ENCODE measurements at regions not wholly inside any gene's neighbourhood (a gene's known extent, or its start where the extent isn't known, plus 50 kb on each side); places are given as distances from the start of the nearest gene placed in this dataset.

GRCh38 chr1:66444438-66445265 lies 89.3 kb upstream of the SGIP1 start:
- Mint-ChIP-seq H3K36me3 (ENCODE audit: low read depth) (no peaks in the 10 kb centered on the region), H3K4me1 (ENCODE audit: low read depth) (peaks cover 34% of the 10 kb centered on the region), H3K27ac (peak overlapping the region; percentile 96), H3K9me3 (no peaks in the 10 kb centered on the region), H3K4me3 (ENCODE audit: low read depth) (peak overlapping the region; percentile 65), H3K27me3 (ENCODE audit: low read depth) (peaks cover 20% of the 10 kb centered on the region)
- intact Hi-C loops (cut with micrococcal nuclease): loop anchor here (1.0 to 10.0 kb wide), 4 partner anchors 44 to 262 kb away; no protein-coding TSS in a partner anchor
- DNase-seq (ENCODE audit: low spot score): no peak

- peaks cover 28% of the 10 kb centered on the region for H3K4me1 Mint-ChIP-seq (ENCODE audit: low read depth)
- H3K4me3 Mint-ChIP-seq (ENCODE audit: low read depth): peak overlapping the region; percentile 65
- intact Hi-C loops (cut with micrococcal nuclease): loop anchor here (1.0 to 10.0 kb wide), 7 partner anchors 45 to 487 kb away; no protein-coding TSS in a partner anchor
- peak; percentile 42 for DNase-seq (ENCODE audit: low spot score)
- no peaks in the 10 kb centered on the region for H3K9me3 Mint-ChIP-seq
- H3K27me3 Mint-ChIP-seq (ENCODE audit: low read depth): peaks cover 23% of the 10 kb centered on the region
- H3K36me3 Mint-ChIP-seq (ENCODE audit: low read depth): no peaks in the 10 kb centered on the region
- peak overlapping the region; percentile 96 for H3K27ac Mint-ChIP-seq
These were observed 88.3 kb upstream of the SGIP1 start for GRCh38 chr1:66445492-66446181.

- no peaks in the 10 kb centered on the region for H3K9me3 Mint-ChIP-seq
These were observed 87.5 kb upstream of the SGIP1 start for GRCh38 chr1:66446261-66447001.

GRCh38 chr1:66450043-66450514 lies 83.9 kb upstream of the SGIP1 start:
- peaks cover 24% of the 10 kb centered on the region for H3K27me3 Mint-ChIP-seq (ENCODE audit: low read depth)
- no peak for DNase-seq (ENCODE audit: low spot score)
- intact Hi-C loops (cut with micrococcal nuclease): no loop called here
- no peaks in the 10 kb centered on the region for H3K9me3 Mint-ChIP-seq
- H3K4me1 Mint-ChIP-seq (ENCODE audit: low read depth): peaks cover 14% of the 10 kb centered on the region
- H3K4me3 Mint-ChIP-seq (ENCODE audit: low read depth): no peak overlapping the region
- no peaks in the 10 kb centered on the region for H3K36me3 Mint-ChIP-seq (ENCODE audit: low read depth)
- no peak overlapping the region for H3K27ac Mint-ChIP-seq

More at GRCh38 chr1:66446261-66447001, 87.5 kb upstream of the SGIP1 start:
- peak overlapping the region; percentile 1 for H3K4me3 Mint-ChIP-seq (ENCODE audit: low read depth)
- no peaks in the 10 kb centered on the region for H3K36me3 Mint-ChIP-seq (ENCODE audit: low read depth)
- H3K27ac Mint-ChIP-seq: peak overlapping the region; percentile 96
- peaks cover 23% of the 10 kb centered on the region for H3K27me3 Mint-ChIP-seq (ENCODE audit: low read depth)
- H3K4me1 Mint-ChIP-seq (ENCODE audit: low read depth): peaks cover 28% of the 10 kb centered on the region
- DNase-seq (ENCODE audit: low spot score): peak; percentile 12
- intact Hi-C loops (cut with micrococcal nuclease): loop anchor here (1.0 to 10.0 kb wide), 5 partner anchors 112 to 488 kb away; no protein-coding TSS in a partner anchor

- peaks cover 7% of the 10 kb centered on the region for H3K4me1 Mint-ChIP-seq (ENCODE audit: low read depth)
- H3K36me3 Mint-ChIP-seq (ENCODE audit: low read depth): no peaks in the 10 kb centered on the region
- H3K27ac Mint-ChIP-seq: no peak overlapping the region
- peaks cover 26% of the 10 kb centered on the region for H3K27me3 Mint-ChIP-seq (ENCODE audit: low read depth)
- no peak overlapping the region for H3K4me3 Mint-ChIP-seq (ENCODE audit: low read depth)
- no peak for DNase-seq (ENCODE audit: low spot score)
- intact Hi-C loops (cut with micrococcal nuclease): no loop called here
- no peaks in the 10 kb centered on the region for H3K9me3 Mint-ChIP-seq
These were observed 83.1 kb upstream of the SGIP1 start for GRCh38 chr1:66450847-66451246.

GRCh38 chr1:66452162-66452561 lies 81.8 kb upstream of the SGIP1 start:
- Mint-ChIP-seq H3K27ac (no peak overlapping the region), H3K27me3 (ENCODE audit: low read depth) (peaks cover 24% of the 10 kb centered on the region), H3K36me3 (ENCODE audit: low read depth) (no peaks in the 10 kb centered on the region), H3K4me1 (ENCODE audit: low read depth) (no peaks in the 10 kb centered on the region), H3K9me3 (no peaks in the 10 kb centered on the region), H3K4me3 (ENCODE audit: low read depth) (no peak overlapping the region)
- DNase-seq (ENCODE audit: low spot score): no peak
- intact Hi-C loops (cut with micrococcal nuclease): no loop called here

- Mint-ChIP-seq H3K4me3 (ENCODE audit: low read depth) (no peak overlapping the region), H3K4me1 (ENCODE audit: low read depth) (no peaks in the 10 kb centered on the region), H3K27me3 (ENCODE audit: low read depth) (peaks cover 21% of the 10 kb centered on the region), H3K9me3 (no peaks in the 10 kb centered on the region), H3K27ac (no peak overlapping the region), H3K36me3 (ENCODE audit: low read depth) (no peaks in the 10 kb centered on the region)
- no peak for DNase-seq (ENCODE audit: low spot score)
- intact Hi-C loops (cut with micrococcal nuclease): no loop called here
These were observed 81.0 kb upstream of the SGIP1 start for GRCh38 chr1:66452982-66453381.

GRCh38 chr1:66455446-66455845 lies 78.5 kb upstream of the SGIP1 start:
- no peaks in the 10 kb centered on the region for H3K9me3 Mint-ChIP-seq
- H3K27me3 Mint-ChIP-seq (ENCODE audit: low read depth): peaks cover 11% of the 10 kb centered on the region
- no peak for DNase-seq (ENCODE audit: low spot score)
- no peaks in the 10 kb centered on the region for H3K36me3 Mint-ChIP-seq (ENCODE audit: low read depth)
- H3K27ac Mint-ChIP-seq: no peak overlapping the region
- no peaks in the 10 kb centered on the region for H3K4me1 Mint-ChIP-seq (ENCODE audit: low read depth)
- intact Hi-C loops (cut with micrococcal nuclease): no loop called here
- H3K4me3 Mint-ChIP-seq (ENCODE audit: low read depth): no peak overlapping the region

- DNase-seq (ENCODE audit: low spot score): no peak
- H3K36me3 Mint-ChIP-seq (ENCODE audit: low read depth): no peaks in the 10 kb centered on the region
- intact Hi-C loops (cut with micrococcal nuclease): no loop called here
- no peaks in the 10 kb centered on the region for H3K4me1 Mint-ChIP-seq (ENCODE audit: low read depth)
- H3K27me3 Mint-ChIP-seq (ENCODE audit: low read depth): peaks cover 9% of the 10 kb centered on the region
- peaks cover 9% of the 10 kb centered on the region for H3K9me3 Mint-ChIP-seq
- no peak overlapping the region for H3K27ac Mint-ChIP-seq
- H3K4me3 Mint-ChIP-seq (ENCODE audit: low read depth): no peak overlapping the region
These were observed 73.2 kb upstream of the SGIP1 start for GRCh38 chr1:66460776-66461175.

GRCh38 chr1:66462313-66462712 lies 71.6 kb upstream of the SGIP1 start:
- H3K27ac Mint-ChIP-seq: no peak overlapping the region
- H3K36me3 Mint-ChIP-seq (ENCODE audit: low read depth): no peaks in the 10 kb centered on the region
- H3K9me3 Mint-ChIP-seq: peaks cover 9% of the 10 kb centered on the region
- no peaks in the 10 kb centered on the region for H3K4me1 Mint-ChIP-seq (ENCODE audit: low read depth)
- no peak for DNase-seq (ENCODE audit: low spot score)
- no peak overlapping the region for H3K4me3 Mint-ChIP-seq (ENCODE audit: low read depth)
- intact Hi-C loops (cut with micrococcal nuclease): no loop called here
- H3K27me3 Mint-ChIP-seq (ENCODE audit: low read depth): peaks cover 9% of the 10 kb centered on the region

- peaks cover 13% of the 10 kb centered on the region for H3K27me3 Mint-ChIP-seq (ENCODE audit: low read depth)
- peaks cover 9% of the 10 kb centered on the region for H3K9me3 Mint-ChIP-seq
- H3K4me3 Mint-ChIP-seq (ENCODE audit: low read depth): no peak overlapping the region
- intact Hi-C loops (cut with micrococcal nuclease): no loop called here
- no peaks in the 10 kb centered on the region for H3K36me3 Mint-ChIP-seq (ENCODE audit: low read depth)
- no peak for DNase-seq (ENCODE audit: low spot score)
- no peaks in the 10 kb centered on the region for H3K4me1 Mint-ChIP-seq (ENCODE audit: low read depth)
- H3K27ac Mint-ChIP-seq: no peak overlapping the region
These were observed 69.6 kb upstream of the SGIP1 start for GRCh38 chr1:66464351-66464750.

GRCh38 chr1:66464802-66465201 lies 69.2 kb upstream of the SGIP1 start:
- Mint-ChIP-seq H3K27me3 (ENCODE audit: low read depth) (peaks cover 11% of the 10 kb centered on the region), H3K4me3 (ENCODE audit: low read depth) (no peak overlapping the region), H3K9me3 (peaks cover 9% of the 10 kb centered on the region), H3K4me1 (ENCODE audit: low read depth) (no peaks in the 10 kb centered on the region), H3K36me3 (ENCODE audit: low read depth) (no peaks in the 10 kb centered on the region), H3K27ac (no peak overlapping the region)
- intact Hi-C loops (cut with micrococcal nuclease): no loop called here
- DNase-seq (ENCODE audit: low spot score): no peak

Data from activated T-helper 2 cell treated with anti-CD3 and anti-CD28 coated beads, Interferon-gamma antibody, Interleukin-2, Interleukin-4, amounts not matched to agents 10 μg/mL and 5 μg/mL and 100 μg/mL, durations not matched to agents 14 hours and 24 hours and 36 hours (primary cell).